Suprapubic skin (tissue), 3 donors: ENCODE measurements at regions not wholly inside any gene's neighbourhood (a gene's known extent, or its start where the extent isn't known, plus 50 kb on each side); places are given as distances from the start of the nearest gene placed in this dataset.

Experiments used
- CTCF ChIP-seq, 2 donors: fragments of 200-600 bp in 1 of 2; fragments of 450-650 bp in 1 of 2; sonication (generic) in 1 of 2; IDR thresholded peaks; one replicate each; pipeline ENCODE4 v1.5.1; 2016 to 2019; ENCODE audit warnings: antibody characterized with exemption in 2 of 2, mild to moderate bottlenecking in 1 of 2, moderate library complexity in 1 of 2
- POLR2AphosphoS5 ChIP-seq, 3 donors: sonication (generic); formaldehyde crosslinking; IDR thresholded peaks; one replicate each; pipeline ENCODE4 v1.6.1; 2017; ENCODE audit warnings: antibody characterized with exemption in 3 of 3

GRCh38 chr4:53800741-53801140, 209.5 kb upstream of the LNX1 start:
- no peak for TF ChIP-seq CTCF (IDR thresholded peaks at IDR 0.05)
- TF ChIP-seq POLR2AphosphoS5 (IDR thresholded peaks at IDR 0.05): no peak
